RWPE2 (cell line): ENCODE measurements at regions not wholly inside any gene's neighbourhood (a gene's known extent, or its start where the extent isn't known, plus 50 kb on each side); places are given as distances from the start of the nearest gene placed in this dataset.
"Not testable (repeated sequence)": the region's sequence is repeated elsewhere in the genome, so short reads cannot be mapped to it uniquely, and the experiment has no call there.

Experiments used
- ATAC-seq: fragments of 200-7000 bp; cut with Tn5 transposase; 3 replicates; pipeline ENCODE4 v1.9.1; 2021; ENCODE audit warnings: low read depth
- DNase-seq: peaks from one replicate; pipeline ENCODE4 v3.0.0-alpha.2; 2020; ENCODE audit warnings: low spot score
- H3K27ac ChIP-seq: fragments of 450-650 bp; 2 replicates; pipeline ENCODE4 v1.5.1; 2017; ENCODE audit warnings: mild to moderate bottlenecking; ENCODE audit not compliant: poor library complexity, severe bottlenecking
- H3K27me3 ChIP-seq: fragments of 250-450 bp; sonication (Bioruptor Pico); 2 replicates; pipeline ENCODE4 v1.5.1; 2021; ENCODE audit warnings: mild to moderate bottlenecking, moderate library complexity; ENCODE audit not compliant: insufficient read depth, poor library complexity, severe bottlenecking
- H3K36me3 ChIP-seq: fragments of 250-450 bp; sonication (Bioruptor Pico); 2 replicates; pipeline ENCODE4 v1.5.1; 2020; ENCODE audit warnings: low read depth, mild to moderate bottlenecking, moderate library complexity
- H3K4me1 ChIP-seq: fragments of 250-450 bp; sonication (Bioruptor Pico); 2 replicates; pipeline ENCODE4 v1.5.1; 2021; ENCODE audit warnings: mild to moderate bottlenecking, moderate library complexity; ENCODE audit not compliant: insufficient read depth, poor library complexity, severe bottlenecking
- H3K4me3 ChIP-seq: fragments of 250-450 bp; sonication (Bioruptor Pico); 2 replicates; pipeline ENCODE4 v1.5.1; 2021; ENCODE audit warnings: mild to moderate bottlenecking, moderate library complexity; ENCODE audit not compliant: severe bottlenecking
- H3K9me3 ChIP-seq: fragments of 250-450 bp; sonication (Bioruptor Pico); 2 replicates; pipeline ENCODE4 v1.5.1; 2021; ENCODE audit warnings: mild to moderate bottlenecking, moderate library complexity; ENCODE audit not compliant: severe bottlenecking
- TF ChIP-seq, protein P1 (sequence below): fragments of 450-650 bp; IDR thresholded peaks from one replicate; pipeline ENCODE4 v1.5.1; 2017; ENCODE audit warnings: mild to moderate bottlenecking, moderate library complexity; ENCODE audit not compliant: poor library complexity, severe bottlenecking

DNA sequence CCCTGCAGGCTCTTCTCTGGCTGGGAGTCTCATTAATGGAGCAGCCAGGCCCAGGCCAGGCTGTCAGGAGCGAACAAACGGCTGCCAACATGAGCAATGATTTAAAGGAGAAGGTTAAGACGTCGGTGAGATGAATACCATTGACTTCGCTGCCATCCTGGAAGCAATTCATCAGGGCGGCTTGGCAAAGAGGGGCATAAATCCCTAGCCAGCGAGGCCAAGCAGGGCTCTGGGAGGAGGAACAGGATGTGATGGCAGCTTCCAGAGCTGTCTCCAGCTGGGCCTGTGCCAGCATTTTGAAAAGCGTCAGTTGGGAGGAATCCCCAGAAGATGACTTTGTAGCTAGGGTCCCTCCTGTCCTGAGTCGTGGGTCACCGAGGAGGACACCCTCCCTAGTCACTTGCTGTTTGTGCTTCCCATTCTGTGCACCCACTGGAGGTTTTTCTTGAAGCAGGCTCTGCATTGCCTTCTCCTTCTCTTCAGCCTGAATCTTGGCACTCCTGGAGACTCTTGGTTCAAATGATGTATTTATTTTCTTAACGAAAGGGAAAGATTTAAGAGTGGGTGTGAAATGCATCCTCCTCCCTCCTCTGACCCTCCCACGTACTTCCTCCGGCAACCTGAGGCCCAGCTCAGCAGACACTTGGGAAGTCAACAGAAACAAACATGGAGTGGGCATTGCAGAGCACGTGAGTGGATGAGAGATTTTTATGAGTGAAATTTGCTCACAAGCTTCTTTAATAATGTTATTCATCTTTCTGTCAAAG lies 476.3 kb upstream of the CADM1 start:
- Histone ChIP-seq H3K4me3 (no peak overlapping the region), H3K36me3 (no peaks in the 10 kb centered on the region), H3K27ac (no peak overlapping the region), H3K9me3 (no peaks in the 10 kb centered on the region), H3K4me1 (no peaks in the 10 kb centered on the region), H3K27me3 (no peaks in the 10 kb centered on the region)
- TF ChIP-seq, protein P1, sequence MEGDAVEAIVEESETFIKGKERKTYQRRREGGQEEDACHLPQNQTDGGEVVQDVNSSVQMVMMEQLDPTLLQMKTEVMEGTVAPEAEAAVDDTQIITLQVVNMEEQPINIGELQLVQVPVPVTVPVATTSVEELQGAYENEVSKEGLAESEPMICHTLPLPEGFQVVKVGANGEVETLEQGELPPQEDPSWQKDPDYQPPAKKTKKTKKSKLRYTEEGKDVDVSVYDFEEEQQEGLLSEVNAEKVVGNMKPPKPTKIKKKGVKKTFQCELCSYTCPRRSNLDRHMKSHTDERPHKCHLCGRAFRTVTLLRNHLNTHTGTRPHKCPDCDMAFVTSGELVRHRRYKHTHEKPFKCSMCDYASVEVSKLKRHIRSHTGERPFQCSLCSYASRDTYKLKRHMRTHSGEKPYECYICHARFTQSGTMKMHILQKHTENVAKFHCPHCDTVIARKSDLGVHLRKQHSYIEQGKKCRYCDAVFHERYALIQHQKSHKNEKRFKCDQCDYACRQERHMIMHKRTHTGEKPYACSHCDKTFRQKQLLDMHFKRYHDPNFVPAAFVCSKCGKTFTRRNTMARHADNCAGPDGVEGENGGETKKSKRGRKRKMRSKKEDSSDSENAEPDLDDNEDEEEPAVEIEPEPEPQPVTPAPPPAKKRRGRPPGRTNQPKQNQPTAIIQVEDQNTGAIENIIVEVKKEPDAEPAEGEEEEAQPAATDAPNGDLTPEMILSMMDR = no peak
- DNase-seq (no peak), ATAC-seq (no peak)

DNA sequence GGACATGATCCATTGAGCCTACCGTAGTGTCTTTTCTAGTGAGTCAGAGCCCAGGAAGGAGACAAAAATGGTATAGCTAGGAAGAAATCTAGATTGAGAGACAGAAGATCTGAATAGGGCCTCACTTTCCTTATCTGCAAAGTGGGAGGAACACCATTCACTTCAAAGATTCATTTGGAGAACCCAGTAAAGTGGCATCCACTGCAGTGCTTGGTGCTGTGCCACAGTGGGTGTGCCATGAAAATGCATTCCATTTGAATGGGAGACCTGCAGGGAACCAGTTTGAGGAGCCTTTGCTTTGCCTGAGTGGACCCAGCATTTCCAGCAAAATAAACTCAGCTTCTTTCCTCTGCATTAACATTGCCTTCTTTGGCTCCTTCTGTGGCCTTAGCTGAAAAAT lies 470.5 kb upstream of the CADM1 start:
- Histone ChIP-seq H3K4me3 (no peak overlapping the region), H3K36me3 (no peaks in the 10 kb centered on the region), H3K9me3 (no peaks in the 10 kb centered on the region), H3K27ac (no peak overlapping the region), H3K27me3 (no peaks in the 10 kb centered on the region), H3K4me1 (no peaks in the 10 kb centered on the region)
- TF ChIP-seq, protein P1 = no peak
- DNase-seq (no peak), ATAC-seq (no peak)

DNA sequence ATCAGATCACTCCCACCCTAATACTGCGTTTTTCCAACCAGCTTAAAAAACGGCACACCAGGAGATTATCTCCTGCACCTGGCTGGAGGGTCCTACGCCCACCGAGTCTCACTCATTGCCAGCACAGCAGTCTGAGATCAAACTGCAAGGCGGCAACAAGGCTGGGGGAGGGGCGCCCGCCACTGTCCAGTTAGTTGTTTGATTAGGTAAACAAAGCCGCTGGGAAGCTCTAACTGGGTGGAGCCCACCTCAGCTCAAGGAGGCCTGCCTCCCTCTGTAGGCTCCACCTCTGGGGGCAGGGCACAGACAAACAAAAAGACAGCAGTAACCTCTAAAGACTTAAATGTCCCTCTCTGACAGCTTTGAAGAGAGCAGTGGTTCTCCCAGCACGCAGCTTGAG lies 463.0 kb upstream of the CADM1 start:
- H3K36me3 ChIP-seq, H3K27me3 ChIP-seq, ATAC-seq, H3K4me1 ChIP-seq, H3K27ac ChIP-seq, H3K9me3 ChIP-seq, DNase-seq, H3K4me3 ChIP-seq: not testable (repeated sequence)

DNA sequence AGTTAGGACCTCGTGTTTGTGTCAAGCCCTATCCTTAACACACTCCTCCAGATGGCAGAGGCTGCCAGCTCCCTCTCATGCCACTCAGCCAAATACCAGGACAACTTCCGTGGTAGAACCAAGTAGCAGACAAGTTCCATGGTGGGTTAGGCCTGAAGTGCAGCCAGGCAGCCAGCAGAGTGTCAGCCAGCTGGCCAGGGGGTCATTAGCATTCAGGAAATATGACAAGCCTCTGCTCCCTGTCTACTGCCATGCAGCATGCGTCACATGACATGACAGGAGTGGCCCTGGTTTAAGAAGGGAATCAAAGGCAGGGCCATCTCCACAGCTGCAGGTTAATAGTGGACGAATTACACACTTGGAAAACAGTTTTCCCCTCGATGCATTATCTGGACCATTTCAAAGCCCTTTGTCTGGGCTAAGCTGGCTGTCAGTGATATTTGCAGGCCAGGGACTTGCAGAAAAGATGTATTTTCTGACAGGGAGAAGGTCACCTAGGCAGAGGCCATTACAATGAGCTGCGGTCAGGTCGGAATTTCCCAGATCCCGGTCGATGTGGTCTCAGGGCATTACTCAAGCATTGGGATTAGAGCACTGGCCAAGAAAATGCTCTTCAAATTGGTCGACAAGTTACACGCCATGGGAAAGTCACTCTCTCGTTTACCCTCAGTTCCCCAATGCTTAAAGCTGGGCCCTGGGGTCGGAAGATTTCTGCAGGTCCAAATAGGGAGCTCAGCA lies 461.7 kb upstream of the CADM1 start:
- Histone ChIP-seq H3K9me3 (no peaks in the 10 kb centered on the region), H3K27ac (no peak overlapping the region), H3K4me1 (no peaks in the 10 kb centered on the region), H3K4me3 (no peak overlapping the region), H3K36me3 (no peaks in the 10 kb centered on the region), H3K27me3 (no peaks in the 10 kb centered on the region)
- TF ChIP-seq, protein P1 = no peak
- ATAC-seq (no peak), DNase-seq (no peak)

DNA sequence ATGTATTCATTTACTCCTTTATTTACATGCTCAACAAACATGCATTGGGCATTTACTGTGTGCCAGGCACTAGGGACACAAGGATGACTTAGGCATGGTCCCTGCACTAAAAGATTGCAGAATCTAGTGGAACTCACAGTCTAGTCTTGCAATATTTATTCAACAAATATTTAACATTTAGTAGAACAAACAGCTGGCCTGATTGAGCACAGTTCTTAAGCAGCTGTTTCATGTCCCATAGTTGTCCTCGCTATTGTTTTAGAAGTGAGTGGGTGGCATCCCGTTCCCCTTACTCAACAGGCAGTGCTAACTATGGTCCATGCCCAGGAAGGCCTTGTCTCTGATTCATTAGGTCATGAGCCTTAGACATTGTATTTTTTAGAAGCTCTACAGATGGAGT lies 459.9 kb upstream of the CADM1 start:
- DNase-seq (no peak), ATAC-seq (no peak)
- Histone ChIP-seq H3K4me3 (no peak overlapping the region), H3K27me3 (no peaks in the 10 kb centered on the region), H3K27ac (no peak overlapping the region), H3K36me3 (no peaks in the 10 kb centered on the region), H3K4me1 (no peaks in the 10 kb centered on the region), H3K9me3 (no peaks in the 10 kb centered on the region)
- TF ChIP-seq, protein P1 = no peak
